HCT116 (cell line): ENCODE measurements at regions not wholly inside any gene's neighbourhood (a gene's known extent, or its start where the extent isn't known, plus 50 kb on each side); places are given as distances from the start of the nearest gene placed in this dataset.

Experiments
- ATAC-seq: fragments of 200-7000 bp; cut with Tn5 transposase; 2 replicates; pipeline ENCODE4 v1.9.1; 2020; ENCODE audit warnings: mild to moderate bottlenecking, moderate library complexity
- BruUV-seq: library from RNA; stranded (reverse); fragments of 400-500 nt; replicated peaks from 2 replicates; lab custom pipeline; 2021; lab: Mats Ljungman, UMichigan
- CTCF ChIA-PET: fragments of 300-600 bp; sonication (Branson Sonifier 250); formaldehyde crosslinking; loops from one replicate; lab custom pipeline; 2021; ENCODE audit warnings: antibody characterized with exemption; lab: Charles Lee
- POLR2A ChIA-PET: fragments of 300-600, 350-600 bp; sonication (Branson Sonifier 250); formaldehyde crosslinking; loops from one replicate; lab custom pipeline; 2021; ENCODE audit warnings: antibody characterized with exemption; lab: Charles Lee
- RAD21 ChIA-PET, 2 experiments: fragments of 300-600 bp; sonication (Branson Sonifier 250); formaldehyde crosslinking; loops; one replicate each; lab custom pipeline; 2023; ENCODE audit warnings: low total read pairs in 2 of 2; ENCODE audit not compliant: uncharacterized antibody in 2 of 2, unreplicated experiment in 2 of 2, low non-redundant PET in 1 of 2; lab: Charles Lee
- DNase-seq: peaks from one replicate; pipeline ENCODE4 v3.0.0-alpha.2; 2010; ENCODE audit warnings: low read depth, low spot score
- H2AFZ ChIP-seq: fragments of 200-600 bp; shearing (Covaris generic), sonication (generic); 2 replicates; pipeline ENCODE4 v1.6.1; 2017; ENCODE audit warnings: low read depth, mixed run types, mixed read lengths, antibody characterized with exemption, low read length; ENCODE audit not compliant: poor library complexity, severe bottlenecking
- H3K27ac ChIP-seq: 2 replicates; pipeline ENCODE4 v1.5.1; 2012; ENCODE audit warnings: low read depth, low read length
- H3K27me3 ChIP-seq: fragments of 200-600 bp; sonication (generic); 2 replicates; pipeline ENCODE4 v1.6.1; 2016; ENCODE audit warnings: mixed run types, low read length, mixed read lengths; ENCODE audit not compliant: insufficient read depth
- H3K36me3 ChIP-seq, 2 experiments: fragments of 200-500 bp in 1 of 2; fragments of 200-600 bp in 1 of 2; sonication (Bioruptor generic) in 1 of 2; sonication (generic) in 1 of 2; 2 replicates each; pipeline versions ENCODE4 v1.5.1 to v1.6.1; 2014 to 2016; ENCODE audit warnings: low read length in 2 of 2, inconsistent platforms in 1 of 2, mixed read lengths in 1 of 2, mixed run types in 1 of 2; ENCODE audit not compliant: insufficient read depth in 2 of 2, control insufficient read depth in 1 of 2
- H3K4me1 ChIP-seq, 2 experiments: fragments of 200-600 bp in 1 of 2; sonication (generic) in 1 of 2; 2 replicates each; pipeline versions ENCODE4 v1.5.1 to v1.6.1; 2012 to 2017; ENCODE audit warnings: low read length in 2 of 2, inconsistent platforms in 1 of 2, mild to moderate bottlenecking in 1 of 2, mixed read lengths in 1 of 2, mixed run types in 1 of 2, moderate library complexity in 1 of 2; ENCODE audit not compliant: insufficient read depth in 2 of 2, control insufficient read depth in 1 of 2
- H3K4me2 ChIP-seq: fragments of 200-600 bp; sonication (generic); 2 replicates; pipeline ENCODE4 v1.6.1; 2017; ENCODE audit warnings: mixed run types, low read length, mixed read lengths
- H3K4me3 ChIP-seq, 2 experiments: fragments of 200-600 bp in 1 of 2; sonication (generic) in 1 of 2; replicated peaks in 1 of 2; 2 replicates each; pipeline ENCODE4 v1.5.1; 2011 to 2016; ENCODE audit warnings: low read length in 2 of 2, control low read depth in 1 of 2, low read depth in 1 of 2, mild to moderate bottlenecking in 1 of 2, mixed read lengths in 1 of 2, mixed run types in 1 of 2
- H3K79me2 ChIP-seq: fragments of 200-600 bp; sonication (generic); 2 replicates; pipeline ENCODE4 v1.6.1; 2017; ENCODE audit warnings: mild to moderate bottlenecking, mixed run types, low read length, moderate library complexity, mixed read lengths; ENCODE audit not compliant: insufficient read depth
- H3K9ac ChIP-seq: fragments of 200-600 bp; sonication (generic); 2 replicates; pipeline ENCODE4 v1.6.1; 2016; ENCODE audit warnings: low read length, mixed read lengths
- H3K9me2 ChIP-seq: fragments of 200-600 bp; sonication (generic), shearing (Covaris generic); 2 replicates; pipeline ENCODE4 v1.6.1; 2017; ENCODE audit warnings: mixed run types, mild to moderate bottlenecking, moderate library complexity; ENCODE audit not compliant: insufficient read depth
- H3K9me3 ChIP-seq, 2 experiments: fragments of 200-500 bp in 1 of 2; fragments of 200-600 bp in 1 of 2; sonication (Bioruptor generic) in 1 of 2; sonication (generic) in 1 of 2; 2 replicates each; pipeline ENCODE4 v1.6.1; 2014 to 2017; ENCODE audit warnings: low read length in 2 of 2, mixed read lengths in 2 of 2, inconsistent platforms in 1 of 2, low read depth in 1 of 2, mild to moderate bottlenecking in 1 of 2, mixed run types in 1 of 2, moderate library complexity in 1 of 2; ENCODE audit not compliant: control insufficient read depth in 1 of 2, insufficient read depth in 1 of 2
- H4K20me1 ChIP-seq: fragments of 200-600 bp; sonication (generic), shearing (Covaris generic); 2 replicates; pipeline ENCODE4 v1.6.1; 2017; ENCODE audit warnings: mixed run types, mild to moderate bottlenecking, moderate library complexity; ENCODE audit not compliant: insufficient read depth
- CBX3 ChIP-seq: IDR thresholded peaks from 2 replicates; pipeline ENCODE4 v1.6.1; 2012; ENCODE audit warnings: low read depth
- EGR1 ChIP-seq: IDR thresholded peaks from 2 replicates; pipeline ENCODE4 v1.6.1; 2012; ENCODE audit warnings: low read depth
- FOSL1 ChIP-seq: IDR thresholded peaks from 2 replicates; pipeline ENCODE4 v1.6.1; 2012; ENCODE audit warnings: low read depth
- POLR2A ChIP-seq: IDR thresholded peaks from 2 replicates; pipeline ENCODE4 v1.7.0; 2011; ENCODE audit warnings: borderline replicate concordance; ENCODE audit not compliant: insufficient read depth, insufficient read length; ENCODE audit errors: extremely low read depth
- POLR2AphosphoS5 ChIP-seq: IDR thresholded peaks from 2 replicates; pipeline ENCODE4 v1.6.1; 2011; ENCODE audit warnings: mild to moderate bottlenecking, low read depth, low read length, moderate library complexity
- RAD21 ChIP-seq: IDR thresholded peaks from 2 replicates; pipeline ENCODE4 v1.6.1; 2012; ENCODE audit warnings: low read depth, mild to moderate bottlenecking
- SP1 ChIP-seq: IDR thresholded peaks from 2 replicates; pipeline ENCODE4 v1.6.1; 2012; ENCODE audit warnings: low read depth
- SRF ChIP-seq: IDR thresholded peaks from 2 replicates; pipeline ENCODE4 v1.6.1; 2012; ENCODE audit warnings: low read depth
- YY1 ChIP-seq: IDR thresholded peaks from 2 replicates; pipeline ENCODE4 v1.6.1; 2011; ENCODE audit warnings: low read length, low read depth, moderate library complexity, mild to moderate bottlenecking; ENCODE audit not compliant: insufficient replicate concordance; ENCODE audit errors: extremely low read depth
- ZFX ChIP-seq: fragments of 450-650 bp; IDR thresholded peaks from 2 replicates; pipeline ENCODE4 v1.6.1; 2017
- intact Hi-C: fragments of 100-400 bp; cut with micrococcal nuclease; formaldehyde crosslinking; loops from 2 replicates; pipeline ENCODE4 v1.10.0; 2022
- TF ChIP-seq, protein P1 (sequence below), 3 experiments: fragments of 200-600 bp in 1 of 3; sonication (generic) in 1 of 3; IDR thresholded peaks in 2 of 3; conservative IDR thresholded peaks in 1 of 3; 2 replicates each; pipeline ENCODE4 v1.5.1; 2012 to 2017; ENCODE audit warnings: low read depth in 2 of 3, low read length in 2 of 3, antibody characterized with exemption in 1 of 3, borderline replicate concordance in 1 of 3, control low read depth in 1 of 3, mild to moderate bottlenecking in 1 of 3, mixed read lengths in 1 of 3, mixed run types in 1 of 3, moderate library complexity in 1 of 3; ENCODE audit not compliant: insufficient read depth in 1 of 3
- TF ChIP-seq, protein P2 (sequence below): IDR thresholded peaks from 2 replicates; pipeline ENCODE4 v1.6.1; 2012; ENCODE audit warnings: low read depth
- TF ChIP-seq, protein P3 (sequence below): IDR thresholded peaks from 2 replicates; pipeline ENCODE4 v1.6.1; 2012
- TF ChIP-seq, protein P4 (sequence below): IDR thresholded peaks from 2 replicates; pipeline ENCODE4 v1.6.1; 2011; ENCODE audit warnings: mild to moderate bottlenecking, low read length, moderate library complexity; ENCODE audit not compliant: insufficient replicate concordance; ENCODE audit errors: extremely low read depth
- TF ChIP-seq, protein P5 (sequence below): IDR thresholded peaks from 2 replicates; pipeline ENCODE4 v1.6.1; 2012

DNA sequence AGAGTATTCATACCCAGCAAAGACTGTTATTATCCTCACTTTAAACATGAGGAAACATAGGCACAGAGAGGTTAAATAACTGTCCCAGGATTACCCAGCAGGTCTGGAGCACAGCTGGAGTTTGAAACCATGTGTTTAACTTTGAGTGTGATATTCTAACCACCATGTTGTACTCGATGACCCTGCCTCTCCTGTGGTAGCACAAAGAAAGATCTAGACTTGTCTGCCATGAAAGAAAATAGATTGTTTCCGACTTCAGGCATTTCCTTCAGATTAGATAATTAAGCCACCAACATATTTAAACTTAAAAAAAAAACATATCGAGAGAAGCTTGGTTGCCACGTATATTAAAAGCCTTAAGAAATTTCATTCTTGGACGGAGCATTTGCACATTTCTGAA, 104.6 kb upstream of the RUNX1 start:
- CTCF ChIA-PET: no interaction called here
- RAD21 ChIA-PET: no interaction called here
- POLR2A ChIA-PET: no interaction called here

More for the DNA sequence above, 104.6 kb upstream of the RUNX1 start:
- intact Hi-C loops: no loop called here
- Histone ChIP-seq H3K36me3 (no peaks in the 10 kb centered on the region), H3K4me3 (no peak overlapping the region), H3K27ac (no peak overlapping the region), H3K9me3 (peaks cover 0 to 6% of the 10 kb centered on the region in 2 experiments; a peak in 1 of 4 replicates), H3K4me2 (no peak overlapping the region), H2AFZ (no peak overlapping the region), H3K27me3 (no peaks in the 10 kb centered on the region), H3K79me2 (no peaks in the 10 kb centered on the region), H3K4me1 (peaks cover 11 to 14% of the 10 kb centered on the region in 2 experiments; a peak in 3 of 4 replicates), H4K20me1 (no peaks in the 10 kb centered on the region), H3K9me2 (no peaks in the 10 kb centered on the region), H3K9ac (no peak overlapping the region)
- DNase-seq (no peak), ATAC-seq (no peak)
- BruUV-seq: no TSS peak
- no peak for TF ChIP-seq CBX3
- TF ChIP-seq, protein P1, sequence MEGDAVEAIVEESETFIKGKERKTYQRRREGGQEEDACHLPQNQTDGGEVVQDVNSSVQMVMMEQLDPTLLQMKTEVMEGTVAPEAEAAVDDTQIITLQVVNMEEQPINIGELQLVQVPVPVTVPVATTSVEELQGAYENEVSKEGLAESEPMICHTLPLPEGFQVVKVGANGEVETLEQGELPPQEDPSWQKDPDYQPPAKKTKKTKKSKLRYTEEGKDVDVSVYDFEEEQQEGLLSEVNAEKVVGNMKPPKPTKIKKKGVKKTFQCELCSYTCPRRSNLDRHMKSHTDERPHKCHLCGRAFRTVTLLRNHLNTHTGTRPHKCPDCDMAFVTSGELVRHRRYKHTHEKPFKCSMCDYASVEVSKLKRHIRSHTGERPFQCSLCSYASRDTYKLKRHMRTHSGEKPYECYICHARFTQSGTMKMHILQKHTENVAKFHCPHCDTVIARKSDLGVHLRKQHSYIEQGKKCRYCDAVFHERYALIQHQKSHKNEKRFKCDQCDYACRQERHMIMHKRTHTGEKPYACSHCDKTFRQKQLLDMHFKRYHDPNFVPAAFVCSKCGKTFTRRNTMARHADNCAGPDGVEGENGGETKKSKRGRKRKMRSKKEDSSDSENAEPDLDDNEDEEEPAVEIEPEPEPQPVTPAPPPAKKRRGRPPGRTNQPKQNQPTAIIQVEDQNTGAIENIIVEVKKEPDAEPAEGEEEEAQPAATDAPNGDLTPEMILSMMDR (IDR thresholded peaks at IDR 0.05 in 2 of 3, conservative IDR thresholded peaks at IDR 0.05 in 1 of 3; ENCODE audit: borderline replicate concordance in 1 of 3, insufficient read depth in 1 of 3, low read depth in 2 of 3, low read length in 2 of 3): no peak
- TF ChIP-seq, protein P2, sequence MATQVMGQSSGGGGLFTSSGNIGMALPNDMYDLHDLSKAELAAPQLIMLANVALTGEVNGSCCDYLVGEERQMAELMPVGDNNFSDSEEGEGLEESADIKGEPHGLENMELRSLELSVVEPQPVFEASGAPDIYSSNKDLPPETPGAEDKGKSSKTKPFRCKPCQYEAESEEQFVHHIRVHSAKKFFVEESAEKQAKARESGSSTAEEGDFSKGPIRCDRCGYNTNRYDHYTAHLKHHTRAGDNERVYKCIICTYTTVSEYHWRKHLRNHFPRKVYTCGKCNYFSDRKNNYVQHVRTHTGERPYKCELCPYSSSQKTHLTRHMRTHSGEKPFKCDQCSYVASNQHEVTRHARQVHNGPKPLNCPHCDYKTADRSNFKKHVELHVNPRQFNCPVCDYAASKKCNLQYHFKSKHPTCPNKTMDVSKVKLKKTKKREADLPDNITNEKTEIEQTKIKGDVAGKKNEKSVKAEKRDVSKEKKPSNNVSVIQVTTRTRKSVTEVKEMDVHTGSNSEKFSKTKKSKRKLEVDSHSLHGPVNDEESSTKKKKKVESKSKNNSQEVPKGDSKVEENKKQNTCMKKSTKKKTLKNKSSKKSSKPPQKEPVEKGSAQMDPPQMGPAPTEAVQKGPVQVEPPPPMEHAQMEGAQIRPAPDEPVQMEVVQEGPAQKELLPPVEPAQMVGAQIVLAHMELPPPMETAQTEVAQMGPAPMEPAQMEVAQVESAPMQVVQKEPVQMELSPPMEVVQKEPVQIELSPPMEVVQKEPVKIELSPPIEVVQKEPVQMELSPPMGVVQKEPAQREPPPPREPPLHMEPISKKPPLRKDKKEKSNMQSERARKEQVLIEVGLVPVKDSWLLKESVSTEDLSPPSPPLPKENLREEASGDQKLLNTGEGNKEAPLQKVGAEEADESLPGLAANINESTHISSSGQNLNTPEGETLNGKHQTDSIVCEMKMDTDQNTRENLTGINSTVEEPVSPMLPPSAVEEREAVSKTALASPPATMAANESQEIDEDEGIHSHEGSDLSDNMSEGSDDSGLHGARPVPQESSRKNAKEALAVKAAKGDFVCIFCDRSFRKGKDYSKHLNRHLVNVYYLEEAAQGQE: no peak
- no peak for TF ChIP-seq RAD21
- TF ChIP-seq, protein P3, sequence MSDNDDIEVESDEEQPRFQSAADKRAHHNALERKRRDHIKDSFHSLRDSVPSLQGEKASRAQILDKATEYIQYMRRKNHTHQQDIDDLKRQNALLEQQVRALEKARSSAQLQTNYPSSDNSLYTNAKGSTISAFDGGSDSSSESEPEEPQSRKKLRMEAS: no peak
- no peak for TF ChIP-seq SP1
- TF ChIP-seq SRF: no peak
- TF ChIP-seq FOSL1: no peak
- TF ChIP-seq, protein P4, sequence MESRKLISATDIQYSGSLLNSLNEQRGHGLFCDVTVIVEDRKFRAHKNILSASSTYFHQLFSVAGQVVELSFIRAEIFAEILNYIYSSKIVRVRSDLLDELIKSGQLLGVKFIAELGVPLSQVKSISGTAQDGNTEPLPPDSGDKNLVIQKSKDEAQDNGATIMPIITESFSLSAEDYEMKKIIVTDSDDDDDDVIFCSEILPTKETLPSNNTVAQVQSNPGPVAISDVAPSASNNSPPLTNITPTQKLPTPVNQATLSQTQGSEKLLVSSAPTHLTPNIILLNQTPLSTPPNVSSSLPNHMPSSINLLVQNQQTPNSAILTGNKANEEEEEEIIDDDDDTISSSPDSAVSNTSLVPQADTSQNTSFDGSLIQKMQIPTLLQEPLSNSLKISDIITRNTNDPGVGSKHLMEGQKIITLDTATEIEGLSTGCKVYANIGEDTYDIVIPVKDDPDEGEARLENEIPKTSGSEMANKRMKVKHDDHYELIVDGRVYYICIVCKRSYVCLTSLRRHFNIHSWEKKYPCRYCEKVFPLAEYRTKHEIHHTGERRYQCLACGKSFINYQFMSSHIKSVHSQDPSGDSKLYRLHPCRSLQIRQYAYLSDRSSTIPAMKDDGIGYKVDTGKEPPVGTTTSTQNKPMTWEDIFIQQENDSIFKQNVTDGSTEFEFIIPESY: no peak
- no peak for TF ChIP-seq YY1
- no peak for TF ChIP-seq ZFX
- TF ChIP-seq, protein P5, sequence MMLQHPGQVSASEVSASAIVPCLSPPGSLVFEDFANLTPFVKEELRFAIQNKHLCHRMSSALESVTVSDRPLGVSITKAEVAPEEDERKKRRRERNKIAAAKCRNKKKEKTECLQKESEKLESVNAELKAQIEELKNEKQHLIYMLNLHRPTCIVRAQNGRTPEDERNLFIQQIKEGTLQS: no peak
- TF ChIP-seq EGR1: no peak
- TF ChIP-seq POLR2A: no peak
- TF ChIP-seq POLR2AphosphoS5: no peak
